ENCODE measurements at regions not wholly inside any gene's neighbourhood (a gene's known extent, or its start where the extent isn't known, plus 50 kb on each side); places are given as distances from the start of the nearest gene placed in this dataset.
"Not testable (repeated sequence)": the region's sequence is repeated elsewhere in the genome, so short reads cannot be mapped to it uniquely, and the experiment has no call there.

- TF ChIP-seq, protein P1, sequence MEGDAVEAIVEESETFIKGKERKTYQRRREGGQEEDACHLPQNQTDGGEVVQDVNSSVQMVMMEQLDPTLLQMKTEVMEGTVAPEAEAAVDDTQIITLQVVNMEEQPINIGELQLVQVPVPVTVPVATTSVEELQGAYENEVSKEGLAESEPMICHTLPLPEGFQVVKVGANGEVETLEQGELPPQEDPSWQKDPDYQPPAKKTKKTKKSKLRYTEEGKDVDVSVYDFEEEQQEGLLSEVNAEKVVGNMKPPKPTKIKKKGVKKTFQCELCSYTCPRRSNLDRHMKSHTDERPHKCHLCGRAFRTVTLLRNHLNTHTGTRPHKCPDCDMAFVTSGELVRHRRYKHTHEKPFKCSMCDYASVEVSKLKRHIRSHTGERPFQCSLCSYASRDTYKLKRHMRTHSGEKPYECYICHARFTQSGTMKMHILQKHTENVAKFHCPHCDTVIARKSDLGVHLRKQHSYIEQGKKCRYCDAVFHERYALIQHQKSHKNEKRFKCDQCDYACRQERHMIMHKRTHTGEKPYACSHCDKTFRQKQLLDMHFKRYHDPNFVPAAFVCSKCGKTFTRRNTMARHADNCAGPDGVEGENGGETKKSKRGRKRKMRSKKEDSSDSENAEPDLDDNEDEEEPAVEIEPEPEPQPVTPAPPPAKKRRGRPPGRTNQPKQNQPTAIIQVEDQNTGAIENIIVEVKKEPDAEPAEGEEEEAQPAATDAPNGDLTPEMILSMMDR (conservative IDR thresholded peaks at IDR 0.05) = peak; percentile 87
- no peak overlapping the region for H3K27ac ChIP-seq
Measured at GRCh38 chrX:140057001-140057411, 91.7 kb upstream of the CXorf66 start.

- TF ChIP-seq, protein P1 (conservative IDR thresholded peaks at IDR 0.05) = no peak
- no peak overlapping the region for H3K27ac ChIP-seq
Measured at GRCh38 chrX:140053846-140054245, 88.5 kb upstream of the CXorf66 start.

- no peak overlapping the region for H3K27ac ChIP-seq
- TF ChIP-seq, protein P1 (conservative IDR thresholded peaks at IDR 0.05) = peak; percentile 73
Measured at GRCh38 chrX:140050906-140051305, 85.6 kb upstream of the CXorf66 start.

- TF ChIP-seq, protein P1 (conservative IDR thresholded peaks at IDR 0.05) = no peak
- no peak overlapping the region for H3K27ac ChIP-seq
Measured at GRCh38 chrX:140040386-140040785, 75.1 kb upstream of the CXorf66 start.

DNA sequence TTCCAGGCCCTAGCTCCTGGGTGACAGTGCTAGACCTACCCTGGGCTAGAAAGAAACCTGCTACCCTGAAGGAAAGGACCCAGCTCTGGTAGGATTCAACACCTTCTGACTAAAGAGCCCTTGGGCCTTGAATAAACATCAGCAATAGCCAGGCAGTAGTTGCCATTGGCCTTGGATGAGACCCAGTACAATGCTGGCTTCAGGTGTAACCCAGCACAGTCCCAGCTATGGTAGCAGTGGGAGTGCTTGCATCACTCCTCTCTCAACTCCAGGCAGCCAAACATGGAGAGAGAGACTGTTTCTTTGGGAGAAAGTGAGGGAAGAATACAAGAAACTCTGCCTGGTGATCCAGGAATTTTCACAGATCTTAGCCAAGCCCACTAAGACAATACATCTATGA, 73.5 kb upstream of the CXorf66 start:
- no peak overlapping the region for H3K27ac ChIP-seq
- TF ChIP-seq, protein P1 (conservative IDR thresholded peaks at IDR 0.05) = no peak

DNA sequence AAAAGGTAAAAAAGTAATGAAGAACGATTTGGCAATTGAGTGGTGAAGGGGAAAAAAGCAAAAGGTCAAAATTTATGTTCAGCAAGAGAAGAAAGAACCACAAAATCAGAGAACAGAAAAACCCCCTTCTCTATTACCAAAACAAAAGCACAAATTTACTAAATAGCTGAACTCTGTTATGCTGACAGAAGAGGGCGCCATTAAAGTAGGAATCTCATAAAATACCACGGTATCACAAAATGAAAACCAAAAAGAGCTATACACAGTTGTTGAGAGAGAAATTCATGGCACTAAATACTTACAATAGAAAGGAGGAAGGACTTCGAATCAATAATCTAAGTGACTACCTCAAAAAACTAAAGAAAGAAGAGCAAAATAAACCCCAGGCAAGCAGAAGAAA, 69.6 kb upstream of the CXorf66 start:
- TF ChIP-seq, protein P1 (conservative IDR thresholded peaks at IDR 0.05) = peak; percentile 51
- no peak overlapping the region for H3K27ac ChIP-seq

GRCh38 chrX:140022482-140022881, 57.2 kb upstream of the CXorf66 start:
- H3K27ac ChIP-seq = no peak overlapping the region
- TF ChIP-seq, protein P1 (conservative IDR thresholded peaks at IDR 0.05) = no peak

DNA sequence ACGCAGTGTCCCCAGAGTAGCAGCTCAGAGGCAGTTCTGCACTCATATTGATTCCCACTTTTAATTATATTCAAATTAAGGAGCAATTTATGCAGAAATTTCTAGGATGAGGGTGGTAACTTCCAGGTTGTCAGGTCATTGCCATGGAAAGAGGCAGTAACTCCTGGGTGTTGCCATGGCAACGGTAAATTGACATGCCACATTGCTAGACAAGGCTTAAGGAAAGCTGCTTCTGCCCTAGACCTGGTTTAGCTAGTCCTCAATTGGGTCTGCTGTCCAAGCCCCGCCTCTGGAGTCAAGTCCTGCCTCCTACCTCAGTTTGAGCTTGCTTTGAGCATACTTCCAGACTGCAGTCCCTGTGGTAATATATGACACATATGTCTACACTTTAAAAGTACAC, 53.8 kb upstream of the CXorf66 start:
- not testable (repeated sequence) for H3K27ac ChIP-seq

Data from VCaP (cell line).